HG03354 (cell line): ENCODE measurements at regions not wholly inside any gene's neighbourhood (a gene's known extent, or its start where the extent isn't known, plus 50 kb on each side); places are given as distances from the start of the nearest gene placed in this dataset.
"Not testable (repeated sequence)": the region's sequence is repeated elsewhere in the genome, so short reads cannot be mapped to it uniquely, and the experiment has no call there.

Experiments
- ATAC-seq: cut with Tn5 transposase; IDR thresholded peaks from one replicate; pipeline ENCODE4 v1.9.1; 2021; ENCODE audit warnings: mild to moderate bottlenecking; ENCODE audit not compliant: unreplicated experiment, poor library complexity, severe bottlenecking

DNA sequence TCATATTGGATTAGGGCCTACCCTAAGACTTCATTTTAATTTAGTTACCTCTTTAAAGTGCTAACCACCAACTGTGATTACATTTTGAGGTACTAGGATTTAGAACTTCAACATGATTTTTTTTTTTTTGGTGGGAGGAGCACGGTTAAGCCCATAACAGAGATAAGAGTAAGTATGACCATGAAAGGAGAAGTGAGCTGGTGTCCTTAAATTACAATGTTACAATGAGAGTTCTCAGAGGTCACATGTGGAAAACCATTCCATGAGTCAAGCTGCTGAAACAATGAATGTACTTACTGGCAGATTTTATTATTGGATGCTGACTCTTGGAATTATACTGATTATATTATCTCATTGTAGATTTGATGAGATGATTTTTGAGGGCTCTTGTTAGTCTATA lies 779.3 kb upstream of the CITED2 start:
- ATAC-seq: no peak

DNA sequence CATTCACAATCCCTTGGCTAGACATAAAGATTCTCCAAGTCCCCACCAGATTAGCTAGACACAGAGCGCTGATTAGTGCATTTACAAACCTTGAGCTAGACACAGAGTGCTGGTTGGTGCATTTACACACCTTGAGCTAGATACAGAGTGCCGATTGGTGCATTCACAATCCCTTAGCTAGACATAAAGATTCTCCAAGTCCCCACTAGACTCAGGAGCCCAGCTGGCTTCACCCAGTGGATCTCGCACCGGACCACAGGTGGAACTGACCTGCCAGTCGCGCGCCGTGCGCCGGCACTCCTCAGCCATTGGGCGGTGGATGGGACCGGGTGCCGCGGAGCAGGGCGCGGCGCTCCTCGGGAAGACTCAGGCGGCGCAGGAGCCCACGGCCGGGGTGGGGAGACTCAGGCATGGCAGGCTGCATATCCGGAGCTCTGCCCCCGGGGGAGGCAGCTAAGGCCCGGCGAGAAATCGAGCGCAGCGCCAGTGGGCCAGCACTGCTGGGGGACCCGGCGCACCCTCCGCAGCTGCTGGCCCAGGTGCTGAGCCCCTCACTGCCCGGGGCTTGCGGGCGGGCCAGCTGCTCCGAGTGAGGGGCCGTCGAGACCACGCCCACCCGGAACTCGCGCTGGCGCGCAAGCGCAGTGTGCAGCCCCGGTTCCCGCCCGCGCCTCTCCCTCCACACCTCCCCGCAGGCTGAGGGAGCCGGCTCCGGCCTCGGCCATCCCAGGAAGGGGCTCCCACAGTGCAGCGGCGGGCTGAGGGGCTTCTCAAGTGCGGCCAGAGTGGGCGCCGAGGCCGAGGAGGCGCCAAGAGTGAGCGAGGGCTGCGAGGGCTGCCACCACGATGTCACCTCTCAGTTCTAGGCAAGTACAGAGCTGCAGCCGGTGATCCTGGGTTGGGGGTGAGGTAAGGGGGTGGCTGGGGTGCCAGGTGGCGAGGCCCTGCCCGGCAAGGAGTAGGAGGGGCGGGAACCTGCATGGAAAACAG lies 773.7 kb upstream of the CITED2 start:
- ATAC-seq: not testable (repeated sequence)

DNA sequence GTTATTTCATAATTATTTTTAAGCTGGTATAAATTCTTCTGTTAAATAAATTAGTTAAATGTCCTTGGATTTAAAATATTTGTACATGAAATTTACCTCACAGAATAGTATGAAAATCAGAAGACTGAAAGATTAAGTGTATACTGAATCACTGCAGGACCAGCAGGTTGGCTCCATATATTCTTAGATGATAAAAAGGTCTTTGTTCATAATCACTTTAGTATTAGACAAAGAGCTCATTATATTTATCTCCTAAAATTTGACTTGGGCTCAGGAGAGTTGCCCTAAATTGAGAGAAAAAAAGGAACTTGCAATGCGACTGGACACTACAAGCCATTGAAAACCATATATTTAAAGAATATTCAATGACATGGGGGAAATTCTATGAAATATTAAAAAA lies 766.4 kb upstream of the CITED2 start:
- ATAC-seq: no peak

GRCh38 chr6:140138311-140139010 lies 764.0 kb upstream of the CITED2 start:
- no peak for ATAC-seq

- ATAC-seq: no peak
Measured at GRCh38 chr6:140134224-140134623, 759.8 kb upstream of the CITED2 start.

DNA sequence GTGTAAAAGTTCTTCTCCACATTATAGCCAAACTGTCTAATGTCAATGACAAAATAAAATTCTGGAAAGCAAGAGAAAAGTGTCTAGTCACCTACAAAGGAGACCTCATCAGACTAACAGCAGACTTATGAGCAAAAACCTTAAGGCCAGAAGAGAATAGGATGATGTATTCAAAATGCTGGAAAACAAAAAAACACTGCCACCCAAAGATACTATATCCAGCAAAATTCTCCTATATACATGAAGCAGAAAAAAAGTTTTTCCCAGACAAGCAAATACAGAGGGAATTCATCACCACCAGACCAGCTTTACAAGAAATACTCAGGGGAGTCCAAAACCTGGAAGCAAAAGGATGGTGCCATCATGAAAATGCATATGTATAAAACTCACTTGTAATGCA lies 755.6 kb upstream of the CITED2 start:
- no peak for ATAC-seq

DNA sequence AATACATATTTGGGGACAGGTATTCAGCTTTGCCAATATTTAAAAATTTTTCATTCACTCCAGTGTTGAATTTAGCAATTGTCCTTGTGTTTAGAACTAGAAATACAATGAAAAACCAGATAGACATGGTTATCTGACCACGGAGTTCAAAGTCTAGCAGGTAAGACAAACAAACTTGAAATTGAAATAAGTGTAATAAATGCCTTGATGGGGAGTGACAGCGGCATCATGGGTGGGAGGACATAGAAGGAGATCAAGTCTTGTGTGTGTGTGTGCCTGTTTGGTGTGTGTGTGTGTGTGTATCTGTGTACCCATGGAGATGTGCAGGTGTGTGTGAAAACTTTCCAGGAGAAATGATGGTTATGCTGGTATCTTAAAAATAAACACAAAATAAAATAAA lies 750.0 kb upstream of the CITED2 start:
- ATAC-seq: no peak

DNA sequence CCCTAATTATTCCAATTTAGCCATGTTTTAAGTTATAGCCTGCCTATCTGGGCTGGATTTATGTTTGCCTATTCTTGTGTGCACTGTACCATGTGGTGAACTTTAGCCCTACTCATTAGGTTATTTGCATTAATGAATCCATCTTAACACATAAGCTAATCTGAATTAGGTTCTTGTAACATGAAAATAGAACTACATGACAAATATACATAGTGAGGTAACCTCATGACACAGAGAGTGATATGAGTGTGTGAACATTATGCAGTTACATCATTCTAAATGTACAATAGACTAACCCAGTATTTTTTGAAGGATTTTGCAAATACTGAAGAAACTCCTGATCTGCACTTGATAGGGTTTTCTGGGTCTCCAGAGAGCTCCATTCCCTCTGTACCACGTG lies 733.7 kb upstream of the CITED2 start:
- ATAC-seq: no peak

DNA sequence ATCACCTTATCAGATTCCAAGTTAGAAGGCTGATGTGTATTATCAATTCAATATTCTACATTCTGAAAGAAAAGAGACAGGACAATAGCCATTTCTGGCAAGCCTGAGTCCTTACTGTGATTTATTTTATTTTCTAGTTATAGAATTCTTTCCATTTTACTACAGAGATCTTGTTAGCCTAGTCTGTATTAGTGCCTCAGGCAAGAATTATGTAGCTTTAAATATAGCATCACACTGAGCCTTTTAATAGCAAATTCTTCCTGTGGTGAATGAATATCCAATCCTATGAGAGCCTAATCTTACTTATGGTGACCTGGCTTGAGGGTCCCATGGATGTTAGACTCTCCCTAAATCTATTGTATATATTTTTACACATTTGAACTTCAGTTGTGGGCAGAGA lies 732.8 kb upstream of the CITED2 start:
- ATAC-seq: no peak

DNA sequence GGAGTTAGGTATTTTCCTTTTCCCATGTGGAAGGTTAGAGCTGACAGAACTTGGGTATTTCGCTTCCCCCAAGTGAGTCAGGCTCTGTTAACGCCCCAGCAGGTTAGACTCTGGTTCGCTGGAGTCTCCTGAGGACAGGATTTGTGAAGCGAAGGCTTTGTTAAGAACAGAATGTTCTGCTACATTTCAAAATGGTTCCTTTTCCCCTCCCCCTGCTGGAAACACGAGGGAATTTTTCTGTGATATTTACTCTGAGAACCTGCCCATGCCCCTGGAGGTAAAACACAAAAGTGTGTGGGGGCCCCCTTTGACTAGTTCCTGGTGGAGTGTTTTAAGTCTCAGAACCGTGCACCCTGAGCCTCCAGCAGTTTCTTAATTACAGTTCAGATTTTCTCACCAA lies 731.4 kb upstream of the CITED2 start:
- no peak for ATAC-seq

- ATAC-seq: no peak
Measured at GRCh38 chr6:140105241-140105640, 730.8 kb upstream of the CITED2 start.

- ATAC-seq: no peak
Measured at GRCh38 chr6:140101818-140102217, 727.4 kb upstream of the CITED2 start.

DNA sequence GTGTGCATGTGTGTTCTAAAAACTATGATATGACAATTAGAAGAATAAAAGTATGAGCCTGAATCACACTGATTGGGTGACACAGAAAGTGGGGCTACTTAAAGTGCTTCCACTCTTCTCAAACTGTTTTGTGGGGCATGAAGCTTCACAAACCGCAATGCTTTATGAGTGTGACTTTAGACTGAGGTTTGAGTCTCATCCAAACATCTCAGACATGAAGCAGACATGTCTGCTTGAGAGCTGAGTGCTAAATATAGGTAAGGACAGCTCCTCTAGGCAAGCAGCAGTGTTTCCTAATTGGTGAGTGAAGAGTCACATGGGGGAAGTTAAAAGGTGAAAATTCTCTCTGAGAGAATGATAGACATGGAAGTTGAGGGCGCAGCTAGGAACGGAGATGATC lies 726.9 kb upstream of the CITED2 start:
- ATAC-seq: no peak

- ATAC-seq: no peak
Measured at GRCh38 chr6:140095532-140095931, 721.1 kb upstream of the CITED2 start.

GRCh38 chr6:140091895-140092294 lies 717.4 kb upstream of the CITED2 start:
- ATAC-seq: no peak

- no peak for ATAC-seq
Measured at GRCh38 chr6:140090871-140091270, 716.4 kb upstream of the CITED2 start.

DNA sequence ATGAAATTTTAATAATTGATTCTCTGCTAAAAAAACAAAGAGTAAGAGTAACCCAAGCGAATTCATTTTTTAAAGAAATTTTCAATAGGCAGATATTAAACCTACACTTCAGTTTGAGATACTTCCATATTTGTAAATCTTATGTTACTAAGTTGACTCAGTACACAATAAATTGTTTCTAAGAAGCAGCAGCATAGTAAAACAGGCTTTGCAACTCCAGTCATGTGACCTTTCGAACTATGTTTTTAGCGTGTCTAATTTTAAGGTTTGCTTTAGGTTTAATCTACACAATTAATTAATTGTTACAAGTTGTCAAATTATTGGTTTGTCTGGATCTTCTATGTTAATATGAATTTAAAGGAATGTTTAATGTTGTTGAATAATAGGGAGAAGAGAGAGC lies 708.9 kb upstream of the CITED2 start:
- no peak for ATAC-seq

DNA sequence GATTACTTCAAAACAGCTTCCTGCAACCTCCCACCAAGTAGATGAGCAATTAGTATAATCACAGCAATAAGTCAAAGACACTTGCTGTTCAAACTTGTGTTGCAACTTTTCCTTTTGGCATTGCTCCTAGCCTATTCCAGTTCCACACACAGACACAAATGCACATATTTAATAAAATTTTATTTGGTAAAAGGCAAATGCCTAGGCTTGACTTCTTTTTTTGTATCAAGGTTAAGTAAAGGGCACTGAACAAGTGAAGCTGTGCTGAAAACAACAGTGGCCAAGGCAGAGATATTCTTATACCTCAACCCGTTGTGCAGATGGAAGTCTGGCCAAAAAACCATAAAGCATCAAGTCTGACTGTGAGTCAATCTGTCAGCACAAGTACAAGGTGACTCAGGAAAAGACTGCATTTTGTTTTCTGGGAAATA lies 708.4 kb upstream of the CITED2 start:
- no peak for ATAC-seq

DNA sequence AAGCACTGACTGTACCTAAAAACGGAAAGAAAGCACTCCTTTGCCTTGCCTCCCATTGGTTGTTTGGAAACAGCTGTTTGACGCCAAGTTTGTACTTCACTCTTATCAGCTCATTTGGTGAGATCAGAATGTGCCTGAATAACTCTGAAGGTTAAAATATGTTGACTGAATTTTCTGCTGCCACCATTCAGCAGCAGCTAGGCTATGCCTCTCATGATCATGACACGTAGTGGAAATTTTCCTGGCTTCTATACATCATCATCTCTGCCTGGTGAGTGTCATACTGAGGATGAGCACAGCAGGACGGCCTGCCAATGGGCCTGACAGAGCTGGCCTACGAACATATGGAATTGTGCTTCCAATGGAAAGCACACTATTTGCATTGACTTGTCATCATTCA lies 704.9 kb upstream of the CITED2 start:
- ATAC-seq: no peak

- no peak for ATAC-seq
Measured at GRCh38 chr6:140078561-140079125, 704.2 kb upstream of the CITED2 start.
